DND-41 (cell line): ENCODE measurements at regions not wholly inside any gene's neighbourhood (a gene's known extent, or its start where the extent isn't known, plus 50 kb on each side); places are given as distances from the start of the nearest gene placed in this dataset.

ENCODE experiments used
- ATAC-seq: fragments of 200-7000 bp; cut with Tn5 transposase; 3 replicates; pipeline ENCODE4 v1.9.1; 2021; ENCODE audit warnings: low read depth; ENCODE audit not compliant: insufficient read depth
- DNase-seq: peaks from one replicate; pipeline ENCODE4 v3.0.0-alpha.2; 2020
- H2AFZ ChIP-seq: 2 replicates; pipeline ENCODE4 v1.6.0; 2012; ENCODE audit warnings: low read depth, low read length
- H3K27ac ChIP-seq: 2 replicates; pipeline ENCODE4 v1.5.1; 2012; ENCODE audit warnings: low read length, inconsistent platforms
- H3K27me3 ChIP-seq: fragments of 200-600 bp; sonication (generic); 2 replicates; pipeline ENCODE4 v1.6.0; 2012; ENCODE audit warnings: low read length, mild to moderate bottlenecking, inconsistent platforms; ENCODE audit not compliant: insufficient read depth, poor library complexity
- H3K36me3 ChIP-seq: 2 replicates; pipeline ENCODE4 v1.5.1; 2012; ENCODE audit warnings: low read length, inconsistent platforms; ENCODE audit not compliant: insufficient read depth
- H3K4me1 ChIP-seq: 2 replicates; pipeline ENCODE4 v1.5.1; 2012; ENCODE audit warnings: mild to moderate bottlenecking, low read length; ENCODE audit not compliant: insufficient read depth
- H3K4me2 ChIP-seq: 2 replicates; pipeline ENCODE4 v1.6.0; 2012; ENCODE audit warnings: mild to moderate bottlenecking, moderate library complexity, low read length, inconsistent platforms; ENCODE audit not compliant: insufficient read depth
- H3K4me3 ChIP-seq, 2 experiments: fragments of 200-600 bp in 1 of 2; shearing (Covaris generic) in 1 of 2; 2 replicates each; pipeline ENCODE4 v1.5.1; 2012 to 2016; ENCODE audit warnings: inconsistent platforms in 2 of 2, low read length in 2 of 2, mild to moderate bottlenecking in 2 of 2, low read depth in 1 of 2, moderate library complexity in 1 of 2
- H3K79me2 ChIP-seq: 2 replicates; pipeline ENCODE4 v1.6.0; 2012; ENCODE audit warnings: low read length, inconsistent platforms; ENCODE audit not compliant: insufficient read depth
- H3K9ac ChIP-seq: 2 replicates; pipeline ENCODE4 v1.6.0; 2012; ENCODE audit warnings: low read depth, mild to moderate bottlenecking, inconsistent platforms, low read length, moderate library complexity
- H3K9me3 ChIP-seq: 2 replicates; pipeline ENCODE4 v1.5.1; 2012; ENCODE audit warnings: low read length, moderate library complexity, mild to moderate bottlenecking, inconsistent platforms; ENCODE audit not compliant: insufficient read depth, severe bottlenecking
- H4K20me1 ChIP-seq: 2 replicates; pipeline ENCODE4 v1.6.0; 2012; ENCODE audit warnings: low read length; ENCODE audit not compliant: insufficient read depth
- CTCF ChIP-seq: IDR thresholded peaks from 2 replicates; pipeline ENCODE4 v1.5.1; 2012; ENCODE audit warnings: borderline replicate concordance, low read length, moderate library complexity, mild to moderate bottlenecking; ENCODE audit not compliant: poor library complexity, severe bottlenecking; ENCODE audit errors: extremely low read depth
- EZH2 ChIP-seq: IDR thresholded peaks from 3 replicates; pipeline ENCODE4 v1.6.1; 2012; ENCODE audit warnings: borderline replicate concordance, low read depth, mild to moderate bottlenecking, moderate library complexity, low read length, inconsistent platforms; ENCODE audit not compliant: severe bottlenecking

GRCh38 chr2:30034052-30034775 is 112.6 kb upstream of the YPEL5 start:
- ATAC-seq (no peak), DNase-seq (no peak)
- TF ChIP-seq EZH2 (no peak), CTCF (no peak)
- Histone ChIP-seq H3K79me2 (no peaks in the 10 kb centered on the region), H3K36me3 (no peaks in the 10 kb centered on the region), H3K9ac (no peak overlapping the region), H3K9me3 (no peaks in the 10 kb centered on the region), H4K20me1 (no peaks in the 10 kb centered on the region), H3K4me3 (no peak overlapping the region), H3K4me2 (no peak overlapping the region), H3K4me1 (no peaks in the 10 kb centered on the region), H3K27ac (no peak overlapping the region), H2AFZ (no peak overlapping the region), H3K27me3 (peaks cover 8% of the 10 kb centered on the region)

- Histone ChIP-seq H3K4me2 (no peak overlapping the region), H3K36me3 (no peaks in the 10 kb centered on the region)
- no peak for ATAC-seq
Measured at GRCh38 chr2:30037016-30037415, 109.8 kb upstream of the YPEL5 start.

GRCh38 chr2:30038419-30038818 is 108.4 kb upstream of the YPEL5 start:
- no peak overlapping the region for H3K27ac ChIP-seq
- no peak overlapping the region for H3K9ac ChIP-seq
- H3K9me3 ChIP-seq, result no peaks in the 10 kb centered on the region
- no peak overlapping the region for H3K4me3 ChIP-seq
- no peaks in the 10 kb centered on the region for H3K79me2 ChIP-seq
- TF ChIP-seq CTCF (no peak), EZH2 (no peak)
- H3K4me1 ChIP-seq, result no peaks in the 10 kb centered on the region
- H2AFZ ChIP-seq, result no peak overlapping the region
- no peaks in the 10 kb centered on the region for H4K20me1 ChIP-seq
- H3K36me3 ChIP-seq, result no peaks in the 10 kb centered on the region
- DNase-seq (no peak), ATAC-seq (no peak)
- H3K4me2 ChIP-seq, result no peak overlapping the region
- peaks cover 15% of the 10 kb centered on the region for H3K27me3 ChIP-seq

More at GRCh38 chr2:30037016-30037415, 109.8 kb upstream of the YPEL5 start:
- H3K27me3 ChIP-seq, result peaks cover 15% of the 10 kb centered on the region
- H3K27ac ChIP-seq, result no peak overlapping the region
- no peak overlapping the region for H3K4me3 ChIP-seq
- no peaks in the 10 kb centered on the region for H4K20me1 ChIP-seq
- H3K9me3 ChIP-seq, result no peaks in the 10 kb centered on the region
- H3K4me1 ChIP-seq, result no peaks in the 10 kb centered on the region
- H3K9ac ChIP-seq, result no peak overlapping the region
- H3K79me2 ChIP-seq, result no peaks in the 10 kb centered on the region
- TF ChIP-seq CTCF, result no peak
- no peak for TF ChIP-seq EZH2
- no peak overlapping the region for H2AFZ ChIP-seq
- DNase-seq, result no peak

GRCh38 chr2:30039101-30039500 is 107.7 kb upstream of the YPEL5 start:
- Histone ChIP-seq H4K20me1 (no peaks in the 10 kb centered on the region), H3K36me3 (no peaks in the 10 kb centered on the region), H3K4me3 (no peak overlapping the region), H2AFZ (no peak overlapping the region), H3K9me3 (no peaks in the 10 kb centered on the region), H3K27ac (no peak overlapping the region), H3K4me2 (no peak overlapping the region), H3K79me2 (no peaks in the 10 kb centered on the region), H3K4me1 (no peaks in the 10 kb centered on the region), H3K9ac (no peak overlapping the region), H3K27me3 (peaks cover 14% of the 10 kb centered on the region)
- no peak for ATAC-seq
- DNase-seq, result no peak
- no peak for TF ChIP-seq EZH2
- TF ChIP-seq CTCF, result no peak
